SK-MEL-5 (cell line): ENCODE measurements at regions not wholly inside any gene's neighbourhood (a gene's known extent, or its start where the extent isn't known, plus 50 kb on each side); places are given as distances from the start of the nearest gene placed in this dataset.
"Not testable (repeated sequence)": the region's sequence is repeated elsewhere in the genome, so short reads cannot be mapped to it uniquely, and the experiment has no call there.

Experiments used
- DNase-seq: peaks from one replicate; pipeline ENCODE4 v3.0.0-alpha.2; 2016; ENCODE audit warnings: low read depth, low spot score
- in situ Hi-C: cut with HindIII; loops from 2 replicates; pipeline ENCODE4 v1.10.0; 2016; ENCODE audit warnings: low sequenced_read_pairs, high pct_unique_total_duplicates, low pct_unique_long_range_greater_than_20kb

DNA sequence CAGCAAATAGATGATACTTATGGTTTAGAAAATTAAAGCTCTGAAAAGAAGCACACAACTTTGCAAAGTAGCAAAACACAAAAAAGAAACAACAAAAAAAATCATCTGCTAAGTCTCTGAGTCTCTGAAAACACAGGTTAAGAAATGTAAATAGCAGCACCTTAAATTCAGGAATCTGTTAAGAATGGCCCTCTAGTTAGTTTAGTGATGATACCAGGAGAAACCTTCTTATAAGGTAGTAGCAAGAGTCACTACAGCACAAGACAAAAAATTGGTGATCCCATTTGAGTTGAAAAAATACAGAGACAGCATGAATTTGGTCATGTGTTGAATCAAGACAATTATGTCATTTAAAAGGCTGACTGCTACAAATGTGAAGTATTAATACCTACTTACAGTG lies 308.2 kb upstream of the ADGRL3 start:
- in situ Hi-C loops, result no loop called here
- DNase-seq, result no peak

DNA sequence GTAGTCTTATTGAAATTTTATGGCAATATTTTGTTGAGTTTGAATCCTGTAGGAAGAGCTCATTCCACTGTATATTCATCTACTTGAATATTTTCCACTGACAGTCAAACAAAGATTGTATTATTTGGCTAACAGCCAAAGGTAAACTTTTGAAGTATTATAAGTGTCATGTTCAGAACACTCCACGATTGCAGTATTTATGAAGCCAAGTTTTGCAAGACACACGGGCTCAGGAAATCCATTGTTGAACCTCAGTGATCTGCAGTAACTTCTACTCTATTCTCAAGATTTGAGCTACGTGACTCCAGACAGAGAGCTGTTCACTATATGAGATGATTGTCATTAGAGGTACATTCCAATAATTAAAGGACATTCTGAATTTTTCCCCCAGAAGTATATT lies 302.7 kb upstream of the ADGRL3 start:
- in situ Hi-C loops, result no loop called here

DNA sequence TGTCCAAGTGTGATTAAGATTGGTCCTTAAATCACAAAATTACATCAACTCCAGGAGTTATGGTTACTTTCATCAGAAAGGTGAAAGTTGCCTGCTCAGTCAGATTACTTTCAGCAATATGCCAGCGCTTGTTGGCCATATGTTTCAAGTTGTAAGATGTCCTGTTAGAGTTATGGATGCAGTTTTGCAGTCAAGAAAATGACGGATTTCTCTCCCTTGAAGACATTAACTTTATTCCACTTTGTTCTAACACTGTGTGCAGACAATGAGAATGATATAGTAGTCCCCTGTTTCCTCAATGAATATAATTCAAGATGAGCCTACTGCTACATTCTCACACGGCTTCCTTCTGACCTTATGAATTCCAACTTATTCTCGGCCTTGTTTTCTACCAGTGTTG lies 295.0 kb upstream of the ADGRL3 start:
- DNase-seq, result no peak
- in situ Hi-C loops, result no loop called here

More for the DNA sequence above, 302.7 kb upstream of the ADGRL3 start:
- DNase-seq, result no peak

DNA sequence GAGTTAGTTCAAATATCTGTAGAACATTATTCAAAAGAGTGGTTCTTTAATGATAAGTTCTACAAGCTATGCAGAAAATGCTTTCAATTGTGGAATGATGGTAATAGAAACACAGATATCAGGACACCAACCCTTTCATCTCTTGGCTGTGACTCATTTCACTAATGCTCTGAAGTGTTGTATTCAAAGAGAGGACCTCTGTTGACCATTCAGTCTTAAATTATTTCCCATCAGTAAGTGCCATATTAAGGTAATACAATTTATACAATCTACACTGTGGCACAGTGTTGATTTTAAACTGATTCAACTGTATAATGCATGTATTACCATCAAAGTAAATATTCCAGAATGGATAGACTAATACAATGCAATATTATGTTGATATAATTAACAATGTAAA lies 289.0 kb upstream of the ADGRL3 start:
- DNase-seq, result no peak
- in situ Hi-C loops, result no loop called here

DNA sequence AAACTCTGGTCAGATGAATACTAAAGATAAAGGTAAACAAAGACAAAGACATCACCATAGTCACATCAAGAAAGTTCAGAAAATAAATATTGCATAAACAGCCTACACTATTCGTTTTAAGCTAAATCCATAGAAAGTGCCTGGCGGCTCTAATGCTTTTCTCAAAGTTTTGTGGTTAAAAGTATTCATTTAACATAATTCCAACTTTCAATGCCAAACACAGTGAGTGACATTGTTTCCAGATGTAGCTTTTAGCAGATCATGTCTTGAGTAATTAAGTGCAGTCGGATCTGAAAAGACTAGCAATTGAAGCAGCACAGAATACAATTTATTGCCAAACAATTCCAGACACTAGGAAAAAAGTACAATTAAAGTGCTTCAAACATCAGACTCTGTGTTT lies 287.1 kb upstream of the ADGRL3 start:
- in situ Hi-C loops, result no loop called here
- DNase-seq, result no peak

DNA sequence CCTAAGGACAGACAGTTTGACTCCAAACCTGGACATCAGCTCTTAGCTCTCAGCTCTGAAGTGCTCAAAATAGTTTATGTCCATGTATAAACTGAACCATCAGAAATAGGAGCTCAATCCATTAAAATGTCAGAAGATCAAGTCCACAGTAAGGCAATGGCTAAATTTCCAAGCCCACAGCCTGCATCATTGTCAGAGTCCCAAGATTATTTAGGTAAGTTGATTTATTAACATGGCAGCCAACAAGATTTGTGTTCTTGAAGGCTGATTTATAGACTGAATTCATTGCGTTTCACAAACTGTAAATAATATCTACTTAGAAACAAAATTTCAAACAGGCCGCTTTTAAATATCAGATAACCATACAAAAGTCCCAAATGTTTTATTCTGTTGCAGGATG lies 286.5 kb upstream of the ADGRL3 start:
- DNase-seq, result no peak
- in situ Hi-C loops, result no loop called here

DNA sequence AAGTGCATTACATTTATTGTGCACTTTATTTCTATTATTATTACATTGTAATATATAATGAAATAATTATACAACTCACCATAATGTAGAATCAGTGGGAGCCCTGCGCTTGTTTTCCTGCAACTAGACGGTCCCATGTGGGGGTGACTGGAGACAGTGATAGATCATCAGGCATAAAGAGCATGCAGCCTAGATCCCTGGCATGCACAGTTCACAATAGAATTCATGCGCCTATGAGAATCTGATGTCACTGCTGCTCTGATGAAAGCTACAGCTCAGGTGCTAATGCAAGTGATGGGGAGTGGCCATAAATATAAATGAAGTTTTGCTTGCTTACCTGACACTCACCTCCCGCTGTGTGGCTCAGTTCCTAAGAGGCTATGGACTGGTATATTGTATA lies 278.4 kb upstream of the ADGRL3 start:
- in situ Hi-C loops, result not testable (repeated sequence)

DNA sequence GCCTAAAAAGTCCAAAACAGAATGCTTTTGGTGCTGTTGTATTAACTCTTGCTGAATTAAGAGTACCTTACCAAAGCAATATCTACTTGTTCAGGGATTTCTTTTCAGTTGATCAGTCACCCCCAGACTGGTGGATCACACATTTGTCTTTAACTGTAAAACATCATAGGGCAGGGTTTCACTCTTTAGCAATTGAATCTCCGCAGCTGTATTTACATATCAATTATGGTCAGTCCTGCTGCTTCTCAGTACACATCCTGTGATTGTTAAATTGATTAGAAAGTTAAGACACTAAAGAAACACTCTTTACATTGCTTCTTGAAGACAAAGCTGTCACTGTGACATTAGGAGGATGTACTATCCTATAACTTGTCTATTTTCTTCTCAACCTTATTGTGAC lies 277.1 kb upstream of the ADGRL3 start:
- DNase-seq, result no peak
- in situ Hi-C loops, result no loop called here

More for the DNA sequence above, 278.4 kb upstream of the ADGRL3 start:
- not testable (repeated sequence) for DNase-seq

DNA sequence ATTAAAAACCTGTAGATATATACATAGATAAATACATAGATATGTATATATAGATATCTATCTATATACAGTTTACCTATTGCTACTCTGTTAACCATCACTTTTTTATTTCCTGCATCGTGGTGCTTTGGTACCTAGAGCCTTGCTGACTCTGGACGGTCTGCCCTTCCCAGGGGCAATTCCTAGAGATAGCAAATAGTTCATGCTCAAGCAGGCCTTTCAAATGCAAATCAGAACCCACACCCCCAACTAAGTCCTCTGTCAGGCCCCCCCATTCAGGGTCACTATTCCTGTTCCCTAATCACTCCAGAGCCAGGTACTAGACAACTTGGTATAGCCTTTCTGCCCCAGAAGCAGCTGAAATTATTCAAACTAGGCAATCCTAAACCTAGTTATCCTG lies 273.5 kb upstream of the ADGRL3 start:
- no peak for DNase-seq
- in situ Hi-C loops, result no loop called here

DNA sequence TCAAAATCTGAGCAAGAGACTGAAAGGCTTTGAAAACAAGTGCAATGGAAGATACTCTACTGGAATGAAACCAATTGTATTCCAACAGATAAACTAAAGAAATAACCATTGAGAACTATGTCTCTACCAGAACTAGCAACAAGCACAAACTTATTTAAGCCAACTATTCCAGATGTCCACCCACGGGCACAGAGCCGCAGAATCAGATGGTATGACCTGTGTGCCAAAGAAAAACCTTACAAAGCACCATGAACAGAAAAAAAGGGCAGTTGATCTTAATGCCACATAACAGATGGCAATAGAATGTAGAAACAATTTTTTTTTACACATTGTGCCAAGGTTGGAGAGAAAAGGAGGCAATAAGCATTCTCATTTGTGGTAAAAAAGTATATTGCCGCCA lies 269.3 kb upstream of the ADGRL3 start:
- no peak for DNase-seq
- in situ Hi-C loops, result no loop called here

DNA sequence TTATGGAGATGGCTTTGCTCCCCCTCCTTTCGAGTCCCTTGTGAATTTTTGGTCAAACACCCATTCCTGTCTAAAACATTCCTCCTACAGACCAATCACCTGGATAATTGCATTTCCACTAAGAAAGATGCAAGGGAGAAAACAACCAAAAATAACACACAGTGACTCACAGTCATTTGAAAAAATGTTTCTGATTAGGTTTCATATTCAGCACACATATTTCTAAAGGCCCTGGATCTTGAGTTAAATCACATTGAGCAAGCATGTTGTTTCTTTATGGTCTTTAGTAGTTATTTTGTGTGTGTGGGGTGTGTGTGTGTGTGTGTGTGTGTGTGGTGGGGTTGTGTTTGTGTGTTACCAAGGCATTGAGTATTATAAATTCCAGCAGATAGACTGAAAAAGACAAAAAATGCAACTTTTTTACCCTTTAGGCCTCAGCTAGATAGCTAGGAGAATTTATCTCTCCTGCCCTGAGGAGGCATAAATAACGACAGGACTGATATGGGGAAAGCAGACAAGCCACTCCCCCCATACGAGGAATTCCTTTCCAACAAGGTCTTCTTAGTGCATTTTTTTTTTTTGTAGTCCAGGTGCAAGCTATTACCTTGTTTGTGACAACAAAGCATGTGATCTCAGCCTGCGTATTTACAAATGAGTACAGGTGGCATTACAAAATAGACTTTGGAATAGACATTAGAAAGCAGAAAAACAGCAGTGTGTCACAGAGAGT lies 265.4 kb upstream of the ADGRL3 start:
- no peak for DNase-seq
- in situ Hi-C loops, result no loop called here

DNA sequence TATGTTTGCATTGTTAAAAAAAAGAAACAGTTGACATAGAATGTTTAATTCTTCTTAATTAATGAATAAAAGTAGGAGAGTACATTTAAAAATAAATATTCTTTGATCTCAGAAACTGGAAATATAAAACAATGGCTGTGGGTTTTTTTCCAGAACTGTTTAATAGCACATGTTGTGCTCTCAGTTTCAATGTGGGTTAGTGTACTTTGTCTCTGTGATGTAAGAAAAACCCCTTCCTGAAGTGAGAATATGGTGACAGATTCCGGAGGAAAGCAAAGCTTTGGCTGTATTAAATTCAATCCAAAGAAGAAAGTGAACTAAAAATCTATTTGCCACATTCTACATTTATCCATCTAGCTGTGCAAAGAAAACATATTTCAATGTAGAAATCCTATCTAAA lies 261.9 kb upstream of the ADGRL3 start:
- DNase-seq, result no peak
- in situ Hi-C loops, result no loop called here

DNA sequence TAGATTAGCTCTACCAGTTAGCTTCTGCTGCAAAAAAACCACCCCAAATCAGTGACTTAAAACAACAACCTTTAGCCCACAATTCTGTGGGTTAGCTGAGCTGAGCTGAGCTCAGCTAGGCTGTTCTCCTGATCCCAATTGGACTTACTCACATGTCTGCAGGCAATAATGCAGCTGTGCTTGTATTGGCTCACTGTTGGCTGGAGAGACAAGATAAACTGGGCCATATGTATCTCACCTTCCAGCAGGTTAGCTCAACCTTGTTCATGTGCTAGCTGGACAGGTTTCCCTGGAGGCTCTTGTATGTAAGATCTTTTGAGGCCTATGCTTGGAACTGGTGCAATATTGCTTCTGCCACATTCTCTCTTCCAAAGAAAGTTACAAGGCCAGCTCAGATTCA lies 261.5 kb upstream of the ADGRL3 start:
- no peak for DNase-seq
- in situ Hi-C loops, result no loop called here

DNA sequence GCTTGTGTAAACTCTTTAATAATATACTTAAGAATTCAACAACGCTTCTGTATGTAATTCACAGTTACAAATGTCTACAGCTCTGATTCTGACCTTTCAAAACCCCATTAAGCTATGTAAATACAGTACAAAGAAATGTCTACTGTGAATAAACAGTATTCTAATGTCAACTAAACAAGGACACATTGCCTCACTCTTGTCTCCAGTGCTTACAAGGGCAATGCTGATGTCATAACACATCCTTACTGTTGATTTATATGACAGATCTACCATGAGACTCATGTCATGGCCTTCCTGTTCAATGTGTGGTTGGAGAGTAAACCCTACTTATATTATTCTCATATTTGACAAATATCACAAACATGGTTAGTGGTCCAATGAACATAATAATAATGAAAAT lies 256.1 kb upstream of the ADGRL3 start:
- no peak for DNase-seq

DNA sequence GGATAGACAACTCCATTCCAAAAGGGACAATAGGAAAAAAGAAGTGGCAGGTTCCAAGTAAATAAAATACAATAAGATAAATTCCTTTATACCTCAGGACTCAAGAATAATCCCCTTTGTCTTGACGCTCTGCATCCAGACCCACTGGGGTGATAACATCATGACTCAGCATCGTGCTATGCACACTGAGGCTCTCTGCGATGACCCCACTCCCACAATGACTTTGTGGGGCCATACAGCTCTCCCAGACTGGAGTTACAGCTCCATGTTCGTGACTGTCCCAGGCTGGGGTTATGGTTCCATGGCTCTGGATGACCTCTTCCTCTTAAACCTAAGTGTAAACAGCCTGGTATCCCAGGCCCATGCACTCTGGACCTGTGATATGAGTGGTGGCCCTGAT lies 254.5 kb upstream of the ADGRL3 start:
- DNase-seq, result no peak
- in situ Hi-C loops, result no loop called here

More for the DNA sequence above, 256.1 kb upstream of the ADGRL3 start:
- in situ Hi-C loops, result no loop called here

DNA sequence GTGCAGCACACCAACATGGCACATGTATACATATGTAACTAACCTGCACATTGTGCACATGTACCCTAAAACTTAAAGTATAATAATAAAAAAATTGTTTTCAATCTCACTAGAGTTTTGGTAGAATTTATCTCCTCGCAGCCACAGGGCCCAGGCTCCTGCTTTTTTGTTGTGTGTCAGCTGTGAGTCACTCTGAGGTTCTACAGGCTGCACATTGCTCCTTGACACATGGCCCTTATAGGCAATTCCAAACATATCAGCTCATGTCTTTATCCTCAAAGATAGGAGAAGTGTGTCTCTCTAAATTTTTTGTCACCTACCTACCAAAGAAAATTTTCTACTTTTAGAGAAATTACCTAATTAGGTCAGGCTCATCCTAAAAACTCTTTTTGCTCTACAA lies 252.1 kb upstream of the ADGRL3 start:
- in situ Hi-C loops, result no loop called here
- no peak for DNase-seq

DNA sequence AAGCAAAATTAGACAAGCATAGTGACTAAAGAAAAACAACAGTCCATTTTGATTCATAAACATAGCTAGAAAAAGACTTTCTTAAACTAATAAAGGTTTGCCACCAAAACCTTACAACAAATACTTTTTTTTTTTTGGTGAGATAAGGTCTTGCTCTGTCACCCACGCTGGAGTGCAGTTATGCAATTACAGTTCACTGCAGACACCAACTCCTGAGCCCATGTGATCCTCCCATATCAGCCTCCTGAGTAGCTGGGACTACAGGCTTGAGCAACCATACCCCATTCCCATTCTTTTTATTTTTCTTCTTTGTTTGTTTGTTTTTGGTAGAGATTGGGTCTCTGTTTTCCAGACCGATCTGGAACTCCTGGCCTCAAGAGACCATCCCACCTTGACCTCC lies 247.2 kb upstream of the ADGRL3 start:
- in situ Hi-C loops, result no loop called here
- no peak for DNase-seq

DNA sequence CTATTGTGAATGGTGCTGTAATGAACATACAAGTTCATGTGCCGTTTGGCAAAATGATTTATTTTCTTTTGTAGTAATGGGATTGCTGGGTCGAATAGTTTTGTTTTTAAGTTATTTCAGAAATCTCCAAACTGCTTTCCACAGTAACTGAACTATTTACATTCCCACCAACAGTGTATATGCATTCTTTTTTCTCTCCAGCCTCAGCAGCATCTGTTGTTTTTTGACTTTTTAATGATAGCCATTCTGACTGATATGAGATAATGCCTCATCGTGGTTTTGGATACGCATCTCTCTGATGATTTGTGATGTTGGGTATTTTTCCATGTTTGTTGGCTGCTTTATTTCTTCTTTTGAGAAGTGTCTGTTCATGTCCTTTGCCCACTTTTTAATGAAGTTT lies 246.3 kb upstream of the ADGRL3 start:
- DNase-seq, result no peak
- in situ Hi-C loops, result no loop called here

DNA sequence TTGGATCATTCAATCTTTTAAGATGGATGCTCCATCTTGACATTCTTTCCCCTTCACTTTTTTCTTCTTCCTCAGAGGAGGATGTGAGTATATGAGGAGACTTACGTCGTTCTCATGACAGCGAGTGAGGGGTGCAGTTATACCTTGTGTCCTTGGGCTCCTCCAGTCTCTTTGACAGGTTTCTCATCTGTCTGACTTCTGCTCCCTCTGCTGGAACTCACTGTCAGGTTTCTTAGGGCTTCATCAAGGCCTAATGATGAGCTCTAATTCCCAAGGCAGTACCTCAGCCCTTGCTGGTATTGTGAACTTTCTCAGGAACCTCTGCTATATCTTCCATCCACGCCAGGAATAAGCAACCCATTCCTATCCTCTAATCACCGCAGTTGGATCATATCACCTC lies 237.8 kb upstream of the ADGRL3 start:
- peak; percentile 23 for DNase-seq
- in situ Hi-C loops, result no loop called here

DNA sequence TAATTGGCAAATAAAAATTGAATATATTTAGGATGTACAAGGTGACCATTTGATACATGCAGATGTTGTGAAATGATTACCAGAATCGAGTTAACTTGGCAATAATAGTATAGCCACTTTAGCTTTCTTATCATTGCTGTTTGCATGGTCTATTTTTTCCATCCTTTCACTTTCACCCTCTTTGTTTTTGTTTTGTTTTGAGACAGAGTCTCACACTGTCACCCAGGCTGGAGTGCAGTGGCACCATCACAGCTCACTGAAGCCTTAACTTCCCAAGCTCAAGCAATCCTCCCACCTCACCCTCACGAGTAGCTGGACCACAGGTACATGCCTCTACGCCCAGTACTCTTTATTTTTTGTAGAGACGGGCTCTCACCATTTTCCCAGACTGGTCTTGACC lies 218.6 kb upstream of the ADGRL3 start:
- no peak for DNase-seq
- in situ Hi-C loops, result no loop called here
